ENCODE measurements at regions not wholly inside any gene's neighbourhood (a gene's known extent, or its start where the extent isn't known, plus 50 kb on each side); places are given as distances from the start of the nearest gene placed in this dataset.

DNA sequence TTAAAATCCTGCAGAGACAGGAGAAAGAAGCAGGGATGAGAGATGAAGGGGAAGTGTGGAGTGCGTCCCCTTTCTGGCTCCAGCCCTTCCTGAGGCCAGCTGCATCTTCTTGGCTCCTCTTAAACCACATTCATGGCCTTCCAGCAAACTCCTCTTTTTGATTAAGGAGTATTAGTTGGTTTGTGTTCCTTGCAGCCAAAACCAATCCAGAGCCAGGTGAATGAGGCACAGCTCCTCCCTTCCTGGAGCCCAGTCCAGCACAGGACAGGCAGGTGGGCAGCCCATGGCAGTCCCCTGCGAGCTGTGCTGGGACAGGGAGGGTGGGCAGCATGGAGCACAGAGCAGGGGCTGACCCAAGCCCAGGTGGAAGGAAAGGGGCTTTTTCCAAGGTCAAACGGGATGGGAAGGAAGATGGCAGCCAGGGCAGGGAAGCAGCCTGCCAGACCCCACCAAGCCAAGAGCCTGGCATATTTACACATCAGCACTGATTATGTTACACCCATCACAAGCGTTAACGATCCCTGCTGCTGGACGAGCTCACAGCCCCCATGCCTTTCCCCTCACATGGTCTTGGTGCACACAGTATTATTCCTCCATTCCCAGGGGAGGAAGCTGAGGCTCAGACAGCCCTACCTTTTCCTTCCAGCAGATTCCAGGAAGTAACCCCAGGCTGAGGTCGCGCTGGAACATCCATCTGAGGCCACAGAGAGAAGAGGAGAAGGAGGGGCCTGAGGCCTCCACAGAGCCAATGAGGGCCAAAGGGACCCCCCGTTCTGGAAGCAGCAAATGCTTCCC is 175.6 kb downstream of the SMAD6 start:
- TF ChIP-seq TAF1 (IDR thresholded peaks at IDR 0.05; ENCODE audit: low read depth) (no peak), CEBPB (IDR thresholded peaks at IDR 0.05) (no peak), EP300 (IDR thresholded peaks at IDR 0.05; ENCODE audit: borderline replicate concordance) (no peak), FOXM1 (IDR thresholded peaks at IDR 0.05; ENCODE audit: borderline replicate concordance, low read depth) (no peak), CREB1 (IDR thresholded peaks at IDR 0.05; ENCODE audit: low read depth) (no peak), TEAD4 (IDR thresholded peaks at IDR 0.05) (no peak)
- TF ChIP-seq, protein P1, sequence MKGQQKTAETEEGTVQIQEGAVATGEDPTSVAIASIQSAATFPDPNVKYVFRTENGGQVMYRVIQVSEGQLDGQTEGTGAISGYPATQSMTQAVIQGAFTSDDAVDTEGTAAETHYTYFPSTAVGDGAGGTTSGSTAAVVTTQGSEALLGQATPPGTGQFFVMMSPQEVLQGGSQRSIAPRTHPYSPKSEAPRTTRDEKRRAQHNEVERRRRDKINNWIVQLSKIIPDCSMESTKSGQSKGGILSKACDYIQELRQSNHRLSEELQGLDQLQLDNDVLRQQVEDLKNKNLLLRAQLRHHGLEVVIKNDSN (IDR thresholded peaks at IDR 0.05): no peak
- TF ChIP-seq, protein P2, sequence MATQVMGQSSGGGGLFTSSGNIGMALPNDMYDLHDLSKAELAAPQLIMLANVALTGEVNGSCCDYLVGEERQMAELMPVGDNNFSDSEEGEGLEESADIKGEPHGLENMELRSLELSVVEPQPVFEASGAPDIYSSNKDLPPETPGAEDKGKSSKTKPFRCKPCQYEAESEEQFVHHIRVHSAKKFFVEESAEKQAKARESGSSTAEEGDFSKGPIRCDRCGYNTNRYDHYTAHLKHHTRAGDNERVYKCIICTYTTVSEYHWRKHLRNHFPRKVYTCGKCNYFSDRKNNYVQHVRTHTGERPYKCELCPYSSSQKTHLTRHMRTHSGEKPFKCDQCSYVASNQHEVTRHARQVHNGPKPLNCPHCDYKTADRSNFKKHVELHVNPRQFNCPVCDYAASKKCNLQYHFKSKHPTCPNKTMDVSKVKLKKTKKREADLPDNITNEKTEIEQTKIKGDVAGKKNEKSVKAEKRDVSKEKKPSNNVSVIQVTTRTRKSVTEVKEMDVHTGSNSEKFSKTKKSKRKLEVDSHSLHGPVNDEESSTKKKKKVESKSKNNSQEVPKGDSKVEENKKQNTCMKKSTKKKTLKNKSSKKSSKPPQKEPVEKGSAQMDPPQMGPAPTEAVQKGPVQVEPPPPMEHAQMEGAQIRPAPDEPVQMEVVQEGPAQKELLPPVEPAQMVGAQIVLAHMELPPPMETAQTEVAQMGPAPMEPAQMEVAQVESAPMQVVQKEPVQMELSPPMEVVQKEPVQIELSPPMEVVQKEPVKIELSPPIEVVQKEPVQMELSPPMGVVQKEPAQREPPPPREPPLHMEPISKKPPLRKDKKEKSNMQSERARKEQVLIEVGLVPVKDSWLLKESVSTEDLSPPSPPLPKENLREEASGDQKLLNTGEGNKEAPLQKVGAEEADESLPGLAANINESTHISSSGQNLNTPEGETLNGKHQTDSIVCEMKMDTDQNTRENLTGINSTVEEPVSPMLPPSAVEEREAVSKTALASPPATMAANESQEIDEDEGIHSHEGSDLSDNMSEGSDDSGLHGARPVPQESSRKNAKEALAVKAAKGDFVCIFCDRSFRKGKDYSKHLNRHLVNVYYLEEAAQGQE (IDR thresholded peaks at IDR 0.05; ENCODE audit: low read depth): no peak
- TF ChIP-seq, protein P3, sequence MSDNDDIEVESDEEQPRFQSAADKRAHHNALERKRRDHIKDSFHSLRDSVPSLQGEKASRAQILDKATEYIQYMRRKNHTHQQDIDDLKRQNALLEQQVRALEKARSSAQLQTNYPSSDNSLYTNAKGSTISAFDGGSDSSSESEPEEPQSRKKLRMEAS (IDR thresholded peaks at IDR 0.05): no peak
